PC-9 (cell line): ENCODE measurements at regions not wholly inside any gene's neighbourhood (a gene's known extent, or its start where the extent isn't known, plus 50 kb on each side); places are given as distances from the start of the nearest gene placed in this dataset.

Source experiments
- EZH2 ChIP-seq: fragments of 200-600 bp; sonication (generic); IDR thresholded peaks from 2 replicates; pipeline ENCODE4 v1.8.0; 2017; ENCODE audit warnings: antibody characterized with exemption, low read depth
- TF ChIP-seq, protein P1 (sequence below): fragments of 200-600 bp; sonication (generic); conservative IDR thresholded peaks from 2 replicates; pipeline ENCODE4 v1.6.1; 2017; ENCODE audit warnings: mixed run types, antibody characterized with exemption, mild to moderate bottlenecking, moderate library complexity

DNA sequence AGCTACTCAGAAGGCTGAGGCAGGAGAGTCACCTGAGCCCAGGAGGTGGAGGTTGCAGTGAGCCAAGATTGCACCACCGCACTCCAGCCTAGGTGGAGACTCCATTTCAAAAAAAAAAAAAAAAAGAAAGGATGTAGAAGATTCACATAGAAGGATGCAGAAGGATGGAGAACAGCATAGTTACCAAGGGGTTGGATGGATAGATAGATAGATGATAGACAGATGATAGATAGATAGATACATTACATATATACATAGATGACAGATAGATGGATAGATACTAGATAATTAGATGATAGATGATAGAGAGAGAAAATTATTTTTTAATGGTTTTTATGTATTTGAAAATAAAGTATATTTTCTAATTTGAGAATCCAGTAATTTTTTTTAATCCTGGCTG is 160.7 kb upstream of the ARID1B start:
- TF ChIP-seq, protein P1, sequence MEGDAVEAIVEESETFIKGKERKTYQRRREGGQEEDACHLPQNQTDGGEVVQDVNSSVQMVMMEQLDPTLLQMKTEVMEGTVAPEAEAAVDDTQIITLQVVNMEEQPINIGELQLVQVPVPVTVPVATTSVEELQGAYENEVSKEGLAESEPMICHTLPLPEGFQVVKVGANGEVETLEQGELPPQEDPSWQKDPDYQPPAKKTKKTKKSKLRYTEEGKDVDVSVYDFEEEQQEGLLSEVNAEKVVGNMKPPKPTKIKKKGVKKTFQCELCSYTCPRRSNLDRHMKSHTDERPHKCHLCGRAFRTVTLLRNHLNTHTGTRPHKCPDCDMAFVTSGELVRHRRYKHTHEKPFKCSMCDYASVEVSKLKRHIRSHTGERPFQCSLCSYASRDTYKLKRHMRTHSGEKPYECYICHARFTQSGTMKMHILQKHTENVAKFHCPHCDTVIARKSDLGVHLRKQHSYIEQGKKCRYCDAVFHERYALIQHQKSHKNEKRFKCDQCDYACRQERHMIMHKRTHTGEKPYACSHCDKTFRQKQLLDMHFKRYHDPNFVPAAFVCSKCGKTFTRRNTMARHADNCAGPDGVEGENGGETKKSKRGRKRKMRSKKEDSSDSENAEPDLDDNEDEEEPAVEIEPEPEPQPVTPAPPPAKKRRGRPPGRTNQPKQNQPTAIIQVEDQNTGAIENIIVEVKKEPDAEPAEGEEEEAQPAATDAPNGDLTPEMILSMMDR: no peak
- no peak for TF ChIP-seq EZH2
